GM19452 (cell line): ENCODE measurements at regions not wholly inside any gene's neighbourhood (a gene's known extent, or its start where the extent isn't known, plus 50 kb on each side); places are given as distances from the start of the nearest gene placed in this dataset.
"Not testable (repeated sequence)": the region's sequence is repeated elsewhere in the genome, so short reads cannot be mapped to it uniquely, and the experiment has no call there.

Experiments used
- ATAC-seq: cut with Tn5 transposase; IDR thresholded peaks from one replicate; pipeline ENCODE4 v1.9.1; 2021; ENCODE audit not compliant: unreplicated experiment

- no peak for ATAC-seq
These were observed 208.6 kb downstream of the BLID start for GRCh38 chr11:121907379-121907778.

DNA sequence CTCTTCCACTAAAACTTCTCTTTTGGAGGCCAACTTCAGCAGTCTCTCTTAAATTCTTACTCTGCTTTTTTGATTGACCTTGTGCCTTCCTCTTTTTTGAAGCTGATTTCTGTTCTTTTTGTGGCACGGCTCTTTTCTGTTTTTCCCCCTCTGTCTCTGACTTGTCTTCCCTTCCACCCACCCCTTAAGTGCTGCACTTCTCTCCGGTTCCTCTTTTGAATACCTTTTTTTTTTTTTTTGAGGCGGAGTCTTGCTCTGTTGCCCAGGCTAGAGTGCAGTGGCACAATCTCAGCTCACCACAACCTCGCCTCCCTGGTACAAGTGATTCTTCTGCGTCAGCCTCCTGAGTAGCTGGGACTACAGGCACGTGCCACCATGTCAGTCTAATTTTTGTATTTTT is 211.9 kb downstream of the BLID start:
- ATAC-seq = no peak

- no peak for ATAC-seq
These were observed 214.1 kb downstream of the BLID start for GRCh38 chr11:121901886-121902285.

DNA sequence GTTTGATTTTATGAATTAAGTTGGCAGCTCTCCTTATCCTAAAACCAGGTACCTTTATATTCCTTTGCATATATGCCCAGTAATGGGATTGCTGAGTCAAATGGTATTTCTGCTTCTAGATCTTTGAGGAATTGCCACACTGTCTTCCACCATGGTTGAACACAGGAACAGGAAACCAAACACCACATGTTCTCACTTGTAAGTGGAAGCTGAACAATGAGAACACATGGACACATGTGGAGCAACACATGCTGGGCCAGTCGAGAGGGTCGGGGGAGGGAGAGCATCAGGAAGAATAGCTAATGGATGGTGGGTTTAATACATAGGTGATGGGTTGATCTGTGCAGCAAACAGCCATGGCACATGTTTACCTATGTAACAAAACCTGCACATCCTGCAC is 214.6 kb downstream of the BLID start:
- not testable (repeated sequence) for ATAC-seq

- ATAC-seq = no peak
These were observed 216.5 kb downstream of the BLID start for GRCh38 chr11:121899520-121899919.

DNA sequence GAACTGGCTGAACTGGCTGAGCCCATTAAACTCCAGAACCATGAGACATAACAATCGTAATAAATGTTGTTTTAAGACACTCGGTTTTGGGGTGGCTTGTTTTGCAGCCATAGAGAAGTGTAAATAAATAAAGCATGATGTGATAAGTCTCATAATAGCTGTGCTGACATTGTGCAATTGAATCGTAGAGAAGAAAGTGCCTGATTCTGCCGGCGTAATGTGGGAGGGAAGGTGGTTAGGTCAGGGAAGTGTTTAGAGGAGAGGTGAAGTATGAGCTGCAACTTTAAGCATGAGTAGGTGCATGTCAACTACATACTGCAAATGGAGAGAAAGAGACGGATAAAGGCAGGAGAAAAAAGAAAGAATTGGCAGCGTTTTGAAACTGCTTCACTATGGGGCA is 217.1 kb downstream of the BLID start:
- no peak for ATAC-seq

- no peak for ATAC-seq
These were observed 220.1 kb downstream of the BLID start for GRCh38 chr11:121895919-121896318.

- ATAC-seq = no peak
These were observed 221.4 kb downstream of the BLID start for GRCh38 chr11:121894581-121894980.

DNA sequence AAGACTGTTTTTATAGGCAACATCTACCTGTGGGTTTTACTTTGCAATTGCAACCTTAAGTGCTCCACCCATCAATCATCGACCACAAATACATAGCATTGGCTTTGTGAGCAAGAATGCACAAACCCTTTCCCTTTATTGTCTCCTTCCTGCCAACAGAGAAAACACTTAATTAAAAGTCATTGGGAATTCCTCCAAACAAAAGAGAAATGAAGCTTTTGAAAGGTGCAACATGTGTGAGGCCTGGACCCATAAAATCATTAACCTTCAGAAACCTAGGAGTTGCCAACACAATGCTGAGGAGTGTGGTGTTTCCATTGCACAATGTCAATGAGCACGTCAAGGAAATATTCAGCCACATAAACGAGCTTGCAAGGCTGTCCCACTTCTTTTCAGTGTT is 223.2 kb downstream of the BLID start:
- ATAC-seq = no peak

DNA sequence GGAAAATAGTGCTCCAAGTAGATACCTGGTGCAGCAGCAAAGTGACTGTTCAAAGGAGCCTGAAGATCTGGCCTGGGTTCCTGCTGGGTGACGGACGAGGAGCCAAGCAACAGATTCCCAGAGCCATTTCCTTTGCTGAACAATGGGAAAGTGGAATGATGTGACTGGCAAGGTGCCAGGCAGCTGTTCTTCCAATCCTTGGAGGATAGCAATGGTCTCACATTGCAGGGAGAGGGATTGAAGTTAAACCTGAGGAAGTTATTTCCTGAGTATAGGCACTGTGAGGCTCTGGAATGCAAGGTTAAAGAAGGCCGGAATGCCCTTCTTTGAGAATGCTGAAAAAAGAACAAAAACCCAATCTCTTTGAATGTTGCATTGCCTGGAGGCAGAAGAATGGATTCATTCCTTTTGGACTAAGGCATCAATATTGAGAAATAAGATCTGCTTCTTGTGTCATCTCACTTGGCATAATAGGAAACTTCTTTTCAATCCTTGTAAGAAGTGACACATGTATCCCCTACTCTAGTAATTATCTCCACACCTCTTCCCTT is 223.8 kb downstream of the BLID start:
- ATAC-seq = no peak

GRCh38 chr11:121890946-121891515 is 225.0 kb downstream of the BLID start:
- no peak for ATAC-seq

- no peak for ATAC-seq
These were observed 225.6 kb downstream of the BLID start for GRCh38 chr11:121890377-121890776.

DNA sequence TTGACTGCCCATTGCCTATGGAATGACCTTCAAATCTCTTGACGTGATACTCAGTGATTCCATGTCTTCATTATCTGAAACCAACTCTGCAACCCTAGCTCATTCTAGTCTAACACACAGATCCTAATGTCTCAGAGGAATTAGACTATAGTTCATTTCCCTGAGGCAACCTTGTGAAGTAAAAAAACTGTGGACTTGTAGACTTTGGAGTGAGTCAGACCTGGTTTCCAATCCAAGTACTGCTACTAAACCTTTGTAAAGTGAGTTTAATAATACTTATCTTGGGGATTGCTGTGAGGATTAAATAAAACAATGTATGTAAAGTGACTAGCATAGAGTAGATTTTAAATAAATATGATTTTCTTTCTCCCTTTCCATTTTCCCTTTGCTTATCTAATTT is 226.1 kb downstream of the BLID start:
- no peak for ATAC-seq

- ATAC-seq = no peak
These were observed 226.8 kb downstream of the BLID start for GRCh38 chr11:121889186-121889585.

GRCh38 chr11:121887976-121888557 is 227.9 kb downstream of the BLID start:
- ATAC-seq = no peak

DNA sequence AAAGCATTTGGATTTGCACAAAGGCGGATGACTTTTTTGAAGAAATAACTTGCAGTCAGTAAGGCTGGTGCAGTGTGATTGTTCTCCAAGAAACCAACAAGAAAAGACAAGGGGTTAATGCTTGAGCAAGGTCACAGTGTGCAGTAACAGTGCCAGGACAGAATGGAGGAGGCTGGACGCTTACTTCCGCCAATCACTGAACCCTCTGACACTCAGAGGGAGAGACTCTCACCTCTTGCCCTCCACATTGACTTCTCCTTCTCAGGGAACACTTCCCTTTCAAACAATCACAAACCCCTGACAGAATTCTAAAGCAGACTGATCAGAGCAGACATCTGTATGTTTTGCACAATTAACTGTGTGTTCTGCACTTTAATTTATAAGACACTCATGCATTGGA is 228.4 kb downstream of the BLID start:
- ATAC-seq = no peak

DNA sequence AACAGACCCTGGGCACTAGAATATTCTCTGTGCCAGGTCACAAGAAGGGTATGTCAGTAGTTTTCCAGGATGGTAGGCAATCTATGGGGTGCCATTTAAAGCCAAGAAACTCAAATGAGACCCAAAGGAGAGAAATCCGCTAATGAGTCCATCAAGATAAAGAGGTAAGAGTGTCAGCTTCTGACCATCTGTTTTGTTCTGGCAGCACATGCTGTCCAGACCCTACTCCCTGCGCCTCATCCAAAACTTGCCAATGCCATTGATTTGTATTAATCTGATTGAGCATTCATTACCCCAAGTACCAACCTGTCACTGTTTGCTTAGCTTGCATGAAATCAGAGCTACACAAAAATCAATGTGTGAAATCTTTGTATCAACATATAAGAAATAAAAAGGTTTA is 229.0 kb downstream of the BLID start:
- no peak for ATAC-seq

GRCh38 chr11:121886005-121886734 is 229.8 kb downstream of the BLID start:
- no peak for ATAC-seq

DNA sequence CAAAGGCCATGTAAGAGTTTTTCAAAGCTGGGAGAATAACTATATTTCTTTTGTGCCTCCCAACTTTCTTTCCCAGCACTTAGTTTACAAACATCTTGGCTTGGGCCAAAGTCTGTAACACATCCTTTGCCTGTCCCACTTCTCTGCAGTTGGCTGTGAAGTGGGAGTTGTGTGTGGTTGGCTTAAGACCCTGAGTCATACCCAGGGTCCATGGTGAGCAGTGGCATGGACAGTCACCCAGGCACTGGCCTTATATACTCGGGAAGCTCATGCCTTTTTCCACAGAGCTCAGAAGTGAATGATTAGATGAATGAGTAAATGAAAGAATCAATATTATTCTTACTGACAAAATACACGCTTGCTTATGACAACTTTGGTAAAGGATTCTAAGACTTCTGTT is 231.4 kb downstream of the BLID start:
- no peak for ATAC-seq

DNA sequence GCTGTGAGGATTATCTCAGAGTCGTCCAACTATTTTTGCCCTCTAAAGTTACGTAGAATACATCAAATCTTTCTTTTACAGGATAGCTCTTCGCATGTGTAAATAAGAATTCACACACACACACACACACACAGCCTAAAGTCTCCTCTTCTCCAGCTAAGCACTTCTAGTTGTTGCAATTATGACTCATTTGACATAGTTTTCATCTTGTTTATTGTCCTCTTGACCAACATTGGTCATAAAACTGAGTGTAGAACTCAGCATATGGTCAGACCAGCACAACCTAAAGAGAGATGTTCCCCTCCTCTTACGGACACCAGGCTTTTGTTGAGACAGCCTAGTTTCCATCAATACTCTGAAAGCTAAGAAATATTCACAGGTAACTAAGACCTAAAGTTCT is 234.2 kb downstream of the BLID start:
- ATAC-seq = no peak

DNA sequence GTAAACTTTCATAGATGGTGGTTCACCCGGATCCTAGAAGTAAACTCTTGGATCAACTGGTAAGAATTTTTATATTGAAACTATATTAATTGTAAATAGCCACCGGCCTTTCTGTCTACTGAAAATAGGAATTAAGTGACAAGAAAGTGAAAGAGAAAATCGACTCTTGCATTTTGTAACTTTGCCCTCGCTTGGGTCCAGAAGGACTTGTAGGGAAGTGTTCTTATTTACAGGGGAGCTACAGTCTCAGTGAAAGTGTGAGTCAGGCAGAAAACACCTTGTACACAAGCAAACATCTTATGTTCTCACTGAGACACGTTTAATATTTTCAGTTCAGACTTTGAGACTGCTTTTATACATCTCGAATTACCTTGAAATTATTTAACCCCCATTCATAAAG is 238.9 kb downstream of the BLID start:
- ATAC-seq = no peak

DNA sequence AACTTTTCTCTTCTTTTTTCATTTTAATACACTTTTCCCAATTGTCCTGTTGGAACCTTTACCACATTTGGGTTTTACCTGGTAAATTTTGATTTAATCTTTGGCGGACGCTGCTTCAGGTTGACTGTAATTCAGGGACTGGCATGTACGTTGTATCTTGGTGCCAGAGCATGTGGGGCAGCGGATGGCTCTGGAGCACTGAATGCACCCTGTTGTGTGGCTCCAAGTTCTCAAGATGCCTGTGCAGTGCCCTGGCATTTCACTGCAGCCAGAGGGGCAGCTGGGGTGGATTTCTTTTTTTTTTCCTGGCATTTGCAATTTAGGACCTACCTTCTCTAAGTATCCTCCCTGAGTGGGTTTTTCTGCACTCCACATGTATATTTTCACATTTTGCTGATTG is 242.2 kb downstream of the BLID start:
- no peak for ATAC-seq
